Gastroesophageal sphincter (tissue), 3 donors: ENCODE measurements at regions not wholly inside any gene's neighbourhood (a gene's known extent, or its start where the extent isn't known, plus 50 kb on each side); places are given as distances from the start of the nearest gene placed in this dataset.

Experiments used
- EP300 ChIP-seq: sonication (generic); formaldehyde crosslinking; IDR thresholded peaks from one replicate; pipeline ENCODE4 v1.6.1; 2017; ENCODE audit warnings: antibody characterized with exemption, mild to moderate bottlenecking
- POLR2A ChIP-seq, 2 donors: fragments of 450-650 bp; IDR thresholded peaks; one replicate each; pipeline ENCODE4 v1.6.1; 2017; ENCODE audit warnings: antibody characterized with exemption in 2 of 2, mild to moderate bottlenecking in 2 of 2, moderate library complexity in 1 of 2
- TF ChIP-seq, protein P1 (sequence below), 4 experiments: fragments of 200-600 bp in 2 of 4; fragments of 450-650 bp in 2 of 4; sonication (generic) in 1 of 4; IDR thresholded peaks; one replicate each; pipeline ENCODE4 v1.5.1; 2017 to 2019; ENCODE audit warnings: antibody characterized with exemption in 4 of 4, mild to moderate bottlenecking in 2 of 4, moderate library complexity in 2 of 4

DNA sequence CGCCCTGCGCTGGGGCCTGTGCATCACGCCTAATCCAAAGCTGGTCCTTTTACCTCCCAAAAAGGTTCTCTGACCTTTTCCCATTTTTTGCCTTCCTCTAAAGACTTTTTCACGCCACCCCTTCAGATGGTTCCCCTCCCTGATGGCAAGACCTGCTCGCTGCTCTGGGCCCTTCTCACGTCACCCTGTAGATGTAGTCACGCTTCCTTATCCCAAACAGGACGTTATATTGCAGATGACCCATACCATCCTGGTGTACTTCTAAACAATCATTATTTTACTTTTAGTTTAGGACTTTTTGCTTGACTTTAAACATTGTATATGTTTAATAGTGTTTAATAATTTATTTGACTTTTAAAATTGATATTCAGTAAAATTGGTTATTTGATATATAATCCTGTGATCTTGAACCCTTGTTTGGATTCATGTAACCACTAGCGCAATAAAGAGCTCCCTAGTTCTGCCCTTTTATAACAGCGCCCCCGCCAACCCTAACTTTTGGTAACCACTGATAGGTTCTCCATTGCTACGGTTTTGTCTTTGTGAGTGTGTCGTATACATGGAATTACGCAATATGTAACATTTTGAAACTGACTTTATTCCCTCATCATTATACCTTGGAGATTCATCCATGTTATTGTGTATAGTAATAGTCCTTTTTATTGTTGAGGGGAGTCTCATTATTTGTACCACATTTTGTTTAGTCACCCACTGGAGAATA, 159.0 kb upstream of the CHRNA7 start:
- TF ChIP-seq, protein P1, sequence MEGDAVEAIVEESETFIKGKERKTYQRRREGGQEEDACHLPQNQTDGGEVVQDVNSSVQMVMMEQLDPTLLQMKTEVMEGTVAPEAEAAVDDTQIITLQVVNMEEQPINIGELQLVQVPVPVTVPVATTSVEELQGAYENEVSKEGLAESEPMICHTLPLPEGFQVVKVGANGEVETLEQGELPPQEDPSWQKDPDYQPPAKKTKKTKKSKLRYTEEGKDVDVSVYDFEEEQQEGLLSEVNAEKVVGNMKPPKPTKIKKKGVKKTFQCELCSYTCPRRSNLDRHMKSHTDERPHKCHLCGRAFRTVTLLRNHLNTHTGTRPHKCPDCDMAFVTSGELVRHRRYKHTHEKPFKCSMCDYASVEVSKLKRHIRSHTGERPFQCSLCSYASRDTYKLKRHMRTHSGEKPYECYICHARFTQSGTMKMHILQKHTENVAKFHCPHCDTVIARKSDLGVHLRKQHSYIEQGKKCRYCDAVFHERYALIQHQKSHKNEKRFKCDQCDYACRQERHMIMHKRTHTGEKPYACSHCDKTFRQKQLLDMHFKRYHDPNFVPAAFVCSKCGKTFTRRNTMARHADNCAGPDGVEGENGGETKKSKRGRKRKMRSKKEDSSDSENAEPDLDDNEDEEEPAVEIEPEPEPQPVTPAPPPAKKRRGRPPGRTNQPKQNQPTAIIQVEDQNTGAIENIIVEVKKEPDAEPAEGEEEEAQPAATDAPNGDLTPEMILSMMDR (IDR thresholded peaks at IDR 0.05): no peak
- TF ChIP-seq POLR2A (IDR thresholded peaks at IDR 0.05) (no peak), EP300 (no peak)
